Stimulated activated CD8-positive, alpha-beta memory T cell treated with anti-CD3 and anti-CD28 coated beads, Interleukin-12 subunit alpha, Interleukin-12 subunit beta, amount 100 ng/mL, for 1 hour (primary cell): ENCODE measurements at regions not wholly inside any gene's neighbourhood (a gene's known extent, or its start where the extent isn't known, plus 50 kb on each side); places are given as distances from the start of the nearest gene placed in this dataset.

Experiments
- DNase-seq: peaks from one replicate; pipeline ENCODE4 v3.0.0-alpha.2; 2020; ENCODE audit warnings: low read depth

- DNase-seq: no peak
Measured at GRCh38 chr13:106234636-106235035, 300.8 kb downstream of the EFNB2 start.

GRCh38 chr13:106233134-106233735 is 302.2 kb downstream of the EFNB2 start:
- DNase-seq: no peak

- DNase-seq: no peak
Measured at GRCh38 chr13:106232681-106233080, 302.8 kb downstream of the EFNB2 start.

- DNase-seq: no peak
Measured at GRCh38 chr13:106230450-106230849, 305.0 kb downstream of the EFNB2 start.

DNA sequence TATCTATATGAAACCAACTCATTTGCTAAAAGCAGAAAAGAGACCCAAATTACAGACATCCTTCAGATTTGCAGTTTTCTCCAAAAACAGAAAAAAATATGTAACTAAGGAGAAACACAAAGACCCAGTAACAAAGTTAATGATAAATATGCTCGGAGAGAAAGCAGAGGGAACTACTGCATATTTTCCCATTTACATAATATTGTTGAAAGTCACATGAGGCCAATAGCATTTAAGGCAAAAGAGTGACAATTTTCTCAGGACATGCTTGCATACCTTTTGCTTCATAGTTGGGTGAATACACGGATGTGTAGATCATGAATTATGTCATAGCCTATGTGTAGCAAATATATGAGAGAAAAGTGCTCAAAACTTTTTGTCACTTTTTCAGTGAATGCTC is 310.3 kb downstream of the EFNB2 start:
- no peak for DNase-seq

- DNase-seq: no peak
Measured at GRCh38 chr13:106220211-106220610, 315.3 kb downstream of the EFNB2 start.

GRCh38 chr13:106213028-106213757 is 322.3 kb downstream of the EFNB2 start:
- no peak for DNase-seq

DNA sequence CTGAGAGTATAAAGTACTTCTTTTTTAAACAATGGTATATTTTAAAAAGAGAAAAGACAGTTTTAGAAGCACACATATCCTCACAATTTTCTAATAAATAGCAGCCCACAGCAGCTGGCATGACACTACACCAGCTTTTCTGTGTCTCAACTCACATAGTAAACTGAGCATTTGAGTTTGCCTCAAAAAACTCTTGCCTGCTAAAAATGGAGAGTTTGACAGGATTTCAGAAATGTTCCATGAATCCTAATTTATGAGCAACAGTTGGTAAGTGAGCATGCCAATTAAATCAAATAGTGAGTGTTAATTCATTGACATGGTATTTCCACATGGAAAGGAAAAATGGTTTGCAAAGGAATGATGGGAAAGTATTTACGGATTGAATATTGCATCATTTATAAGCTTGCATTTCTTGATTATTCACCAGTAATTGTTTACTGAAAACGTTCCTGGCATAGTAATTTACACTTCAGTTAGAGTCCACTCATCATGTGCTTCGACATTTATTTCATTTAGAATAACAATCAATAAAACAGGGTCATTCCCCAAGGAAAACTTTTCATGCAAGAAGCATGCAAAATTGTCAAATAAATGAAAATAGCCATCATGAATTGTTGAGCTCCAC is 323.0 kb downstream of the EFNB2 start:
- DNase-seq: no peak

DNA sequence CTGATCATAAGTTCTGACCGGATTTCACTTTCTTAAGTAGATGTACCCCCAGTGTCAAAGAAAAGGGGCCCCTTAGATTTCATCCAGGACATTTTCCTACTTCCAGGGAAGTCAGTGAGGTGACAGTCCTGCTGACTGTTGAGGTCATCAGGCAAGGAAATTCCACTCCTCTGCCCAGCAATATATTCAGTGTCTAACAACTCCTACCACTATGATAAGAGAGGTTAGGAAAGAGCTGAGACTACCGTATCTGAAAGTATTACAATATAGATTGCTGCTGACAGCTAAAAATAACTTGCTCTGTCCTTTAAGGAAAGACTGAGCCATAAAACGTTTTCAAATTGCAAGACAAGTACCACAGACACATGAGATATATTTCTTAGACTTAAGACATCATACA is 325.1 kb downstream of the EFNB2 start:
- no peak for DNase-seq

DNA sequence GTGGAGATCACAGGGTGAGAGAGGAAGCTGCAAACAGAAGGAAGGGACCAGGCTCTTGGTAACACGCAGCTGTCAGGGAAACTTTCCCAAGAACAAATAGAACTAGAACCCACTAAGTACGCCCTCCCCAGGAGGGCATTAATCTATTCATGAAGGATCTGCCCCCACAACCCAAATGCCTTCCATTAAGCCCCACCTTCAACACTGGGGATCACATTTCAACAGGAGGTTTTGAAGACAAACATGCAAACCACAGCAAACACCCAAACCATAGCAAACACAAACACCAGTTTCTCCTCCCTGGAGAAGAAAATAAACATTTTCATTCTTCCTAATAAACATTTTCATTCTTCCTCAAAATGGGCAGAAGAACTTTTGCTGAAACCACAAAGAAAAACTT is 329.6 kb downstream of the EFNB2 start:
- no peak for DNase-seq

GRCh38 chr13:106197496-106197895 is 338.0 kb downstream of the EFNB2 start:
- DNase-seq: no peak

GRCh38 chr13:106187501-106188095 is 347.9 kb downstream of the EFNB2 start:
- DNase-seq: no peak

DNA sequence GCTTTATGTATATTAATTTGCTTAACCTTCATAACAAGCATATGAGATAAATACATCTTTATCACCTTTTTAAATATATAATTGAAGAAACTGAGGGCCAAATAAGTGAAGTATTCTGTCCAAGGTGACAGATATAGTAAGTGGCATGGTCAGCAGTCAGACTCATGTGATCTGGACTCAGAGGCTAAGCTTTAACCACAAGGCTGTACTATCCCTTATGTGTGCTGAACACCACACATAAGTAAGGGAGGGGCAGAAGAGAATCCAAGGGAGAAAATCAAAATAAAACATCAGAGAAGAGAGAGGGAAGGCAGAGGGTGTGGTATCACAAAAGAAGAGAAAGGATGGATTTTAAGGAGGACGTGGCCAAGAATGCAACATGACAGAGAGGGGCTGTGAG is 348.4 kb downstream of the EFNB2 start:
- no peak for DNase-seq

DNA sequence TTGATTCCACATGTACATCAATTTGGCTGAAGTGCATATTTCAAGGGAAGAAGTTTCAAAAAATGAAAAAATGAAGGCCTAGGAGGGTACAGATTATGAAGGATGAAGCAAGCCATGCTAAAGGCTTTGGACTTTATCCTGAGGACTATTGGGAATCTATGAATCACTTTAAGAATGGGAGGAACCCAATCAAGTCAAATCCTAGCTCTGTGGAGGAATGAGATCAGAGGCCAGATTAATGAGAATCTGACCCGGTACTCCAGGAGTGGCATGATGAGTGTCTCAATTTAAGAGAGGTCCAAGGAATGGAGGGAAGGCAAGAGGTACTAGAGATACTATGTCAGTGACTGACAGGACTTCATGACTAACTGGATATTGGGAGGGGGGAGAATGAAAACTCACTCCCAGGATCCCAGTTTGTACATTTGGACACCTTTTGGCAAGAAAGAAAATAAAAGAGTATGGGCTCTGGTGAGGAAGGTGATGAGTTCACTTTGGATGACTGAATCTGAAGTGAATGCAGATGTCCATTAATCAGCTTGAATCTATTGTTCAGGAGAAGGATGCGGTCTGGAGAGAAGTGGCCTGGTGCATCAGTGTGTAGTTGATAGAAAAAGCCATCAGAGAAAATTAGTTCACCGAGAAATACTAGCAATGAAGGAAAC is 349.0 kb downstream of the EFNB2 start:
- DNase-seq: no peak

DNA sequence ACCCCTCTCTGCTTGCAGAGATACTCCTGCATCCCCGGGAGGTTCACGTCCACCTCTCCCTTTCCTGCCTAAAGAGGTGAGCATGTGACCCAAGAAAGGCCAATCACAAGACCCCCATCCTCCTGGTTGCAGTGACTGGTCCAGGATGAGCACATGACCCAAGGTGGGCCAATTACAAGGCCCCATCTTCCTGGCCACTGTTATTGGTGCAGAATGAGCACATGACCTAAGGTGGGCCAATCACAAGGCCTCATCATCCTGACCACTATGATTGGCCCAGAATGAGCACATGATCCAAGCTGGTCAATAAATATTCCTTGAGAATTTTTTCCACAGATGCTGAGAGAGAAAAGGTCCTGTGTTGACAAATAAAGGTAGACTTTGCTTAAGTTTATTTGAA is 350.7 kb downstream of the EFNB2 start:
- no peak for DNase-seq

GRCh38 chr13:106183410-106184065 is 351.9 kb downstream of the EFNB2 start:
- DNase-seq: no peak

- no peak for DNase-seq
Measured at GRCh38 chr13:106182404-106182803, 353.1 kb downstream of the EFNB2 start.

DNA sequence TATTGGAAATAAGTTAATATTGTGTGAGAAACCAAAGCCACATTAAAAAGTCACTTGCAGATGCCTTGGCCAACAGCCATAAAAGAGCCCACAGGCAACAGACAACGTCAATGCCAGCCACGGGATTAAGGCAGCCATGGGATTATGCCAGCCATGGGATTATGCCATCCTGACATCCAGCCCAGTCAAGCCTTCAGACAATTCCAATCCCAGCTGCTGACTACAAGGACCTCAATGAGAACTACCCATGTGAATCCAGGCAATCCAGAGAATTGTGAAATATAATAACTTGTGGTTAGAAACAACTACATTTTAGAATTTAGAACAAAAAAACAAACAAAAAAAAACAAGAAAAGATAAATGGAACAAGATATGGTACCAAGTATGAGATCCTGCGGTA is 356.6 kb downstream of the EFNB2 start:
- no peak for DNase-seq

DNA sequence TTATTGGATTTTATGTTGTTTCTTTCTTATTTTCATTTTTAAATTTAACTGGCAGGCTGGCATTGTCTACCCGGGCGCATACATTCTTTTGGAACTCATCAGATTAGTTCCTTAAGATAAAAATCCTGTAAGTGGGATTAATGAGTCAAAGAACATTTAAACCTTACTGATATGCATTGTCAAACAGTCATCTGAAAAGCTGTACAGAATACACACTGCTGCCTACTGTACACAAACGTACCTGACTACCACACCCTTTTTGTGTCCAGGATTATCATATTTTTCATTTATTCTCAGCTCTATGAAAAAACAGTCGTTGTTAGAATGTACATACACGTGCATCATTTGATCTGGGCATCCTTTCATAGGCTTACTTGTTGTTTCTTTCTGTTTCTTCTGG is 358.3 kb downstream of the EFNB2 start:
- DNase-seq: no peak

GRCh38 chr13:106176117-106176516 is 359.3 kb downstream of the EFNB2 start:
- DNase-seq: no peak

DNA sequence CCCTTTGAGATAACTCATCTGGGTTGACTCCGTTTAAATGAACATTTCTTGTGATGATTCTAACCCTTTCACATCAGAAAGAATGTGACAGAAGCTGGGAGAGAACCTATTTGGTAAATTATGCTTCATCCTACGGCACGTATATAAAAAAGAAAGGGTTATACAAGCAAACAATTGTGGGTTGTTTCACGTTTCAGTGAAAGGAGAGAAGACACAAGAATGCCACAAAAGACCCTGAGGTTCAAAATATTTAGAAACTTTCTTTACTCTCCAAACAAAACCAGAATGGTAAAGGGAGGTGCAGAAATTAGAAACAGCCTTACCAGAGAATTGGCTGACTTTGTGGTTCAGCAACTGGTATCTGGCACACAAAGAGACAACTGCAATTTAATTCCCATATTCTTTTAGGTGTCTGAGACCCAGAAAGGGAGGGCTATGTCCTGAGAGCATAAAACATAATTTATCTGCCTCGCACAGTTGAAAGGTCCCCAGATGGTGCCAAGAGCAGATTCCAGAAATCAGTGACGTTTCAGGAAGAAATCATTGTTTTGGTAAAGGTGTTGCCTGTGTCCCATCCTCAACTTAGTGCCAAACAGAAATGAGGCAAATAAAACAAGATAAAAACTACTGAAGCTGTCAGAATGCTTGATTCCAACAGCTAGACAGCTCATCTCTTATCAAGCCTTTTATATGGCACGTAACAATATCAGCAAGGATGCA is 361.4 kb downstream of the EFNB2 start:
- DNase-seq: no peak
